Stomach (tissue), 8 donors: ENCODE measurements at regions not wholly inside any gene's neighbourhood (a gene's known extent, or its start where the extent isn't known, plus 50 kb on each side); places are given as distances from the start of the nearest gene placed in this dataset.

Source experiments
- DNase-seq, 2 donors: peaks; one replicate each; pipeline versions ENCODE4 v3.0.0 to v3.0.0-alpha.2; 2013 to 2019
- H3K27ac ChIP-seq, 5 donors: fragments of 200-600 bp in 4 of 5; sonication (generic) in 4 of 5; one replicate each; pipeline ENCODE4 v1.5.1; 2013 to 2019; ENCODE audit warnings: mild to moderate bottlenecking in 1 of 5, moderate library complexity in 1 of 5
- H3K27me3 ChIP-seq, 3 donors: fragments of 200-600 bp; sonication (generic); one replicate each; pipeline ENCODE4 v1.5.1; 2017 to 2019; ENCODE audit warnings: mixed run types in 1 of 3
- H3K36me3 ChIP-seq, 4 donors: fragments of 200-600 bp; sonication (generic); 1 replicate in 3 of 4; 2 replicates in 1 of 4; pipeline ENCODE4 v1.5.1; 2016 to 2019
- H3K4me1 ChIP-seq, 4 donors: fragments of 200-600 bp; sonication (generic); one replicate each; pipeline ENCODE4 v1.5.1; 2016 to 2019
- H3K4me3 ChIP-seq, 4 donors: fragments of 200-600 bp; sonication (generic) in 3 of 4; one replicate each; pipeline ENCODE4 v1.5.1; 2016 to 2019; ENCODE audit warnings: mild to moderate bottlenecking in 1 of 4
- H3K9me3 ChIP-seq, 4 donors: fragments of 200-600 bp; sonication (generic); one replicate each; pipeline ENCODE4 v1.5.1; 2016 to 2019
- EP300 ChIP-seq: sonication (generic); formaldehyde crosslinking; IDR thresholded peaks from one replicate; pipeline ENCODE4 v1.6.1; 2017; ENCODE audit warnings: antibody characterized with exemption
- POLR2A ChIP-seq, 4 donors: fragments of 450-650 bp; IDR thresholded peaks; one replicate each; pipeline ENCODE4 v1.6.1; 2016; ENCODE audit warnings: antibody characterized with exemption in 4 of 4, control low read depth in 2 of 4, mild to moderate bottlenecking in 1 of 4, moderate library complexity in 1 of 4
- POLR2AphosphoS5 ChIP-seq, 3 donors: sonication (generic); formaldehyde crosslinking; IDR thresholded peaks; one replicate each; pipeline ENCODE4 v1.6.1; 2016; ENCODE audit warnings: antibody characterized with exemption in 3 of 3
- WGBS, 5 donors: extraction: QIAGEN DNeasy Blood & Tissue Kit in 3 of 5; methylation state at CpG; one replicate each; pipeline versions ENCODE4 v1.1.5 to v1.1.7; 2013 to 2018; 5-methylcytosine and 5-hydroxymethylcytosine counted together
- intact Hi-C: fragments of 100-400 bp; cut with DNase I; formaldehyde crosslinking; loops from one replicate; pipeline ENCODE4 v1.15.1; 2023; ENCODE audit warnings: low total_unique reads
- TF ChIP-seq, protein P1 (sequence below), 7 experiments: fragments of 450-650 bp in 4 of 7; fragments of 200-600 bp in 3 of 7; sonication (generic) in 3 of 7; IDR thresholded peaks; one replicate each; pipeline ENCODE4 v1.5.1; 2016 to 2019; ENCODE audit warnings: antibody characterized with exemption in 7 of 7, control low read depth in 2 of 7, mild to moderate bottlenecking in 1 of 7
- donor health status: healthy with polysubstance abuse.
- donor health status: Bipolar disorder and iron deficiency.
- donor health status: healthy.

DNA sequence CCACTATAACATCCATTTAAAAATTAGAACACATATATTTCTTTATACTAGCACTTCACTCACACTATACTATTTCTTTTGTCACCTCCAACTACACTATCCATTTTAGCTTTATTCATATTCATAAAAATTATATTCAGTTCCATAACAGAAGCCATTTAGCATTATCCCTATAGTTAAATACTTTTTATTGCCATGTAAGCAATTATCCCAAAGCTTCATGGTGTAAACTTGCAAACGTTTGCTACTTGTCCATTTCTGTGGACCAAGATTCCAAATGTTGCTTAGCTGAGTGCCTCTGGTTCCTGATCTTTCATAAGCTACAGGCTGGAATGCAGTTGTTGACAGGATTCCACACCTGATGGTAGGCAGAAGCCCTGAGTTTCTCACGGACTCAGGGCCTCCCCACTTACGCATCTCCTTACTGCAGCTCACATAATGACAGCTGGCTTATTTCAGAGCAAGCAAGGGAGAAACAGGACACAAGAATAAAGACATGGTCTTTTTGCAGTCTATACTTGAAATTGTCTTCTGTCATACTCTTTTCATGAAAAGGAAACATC, 1584.8 kb downstream of the SLITRK5 start:
- peak in 1 of 2 donors; percentile 10 for DNase-seq
- TF ChIP-seq POLR2A (IDR thresholded peaks at IDR 0.05), result no peak
- TF ChIP-seq EP300, result no peak
- TF ChIP-seq POLR2AphosphoS5 (IDR thresholded peaks at IDR 0.05), result no peak
- TF ChIP-seq, protein P1, sequence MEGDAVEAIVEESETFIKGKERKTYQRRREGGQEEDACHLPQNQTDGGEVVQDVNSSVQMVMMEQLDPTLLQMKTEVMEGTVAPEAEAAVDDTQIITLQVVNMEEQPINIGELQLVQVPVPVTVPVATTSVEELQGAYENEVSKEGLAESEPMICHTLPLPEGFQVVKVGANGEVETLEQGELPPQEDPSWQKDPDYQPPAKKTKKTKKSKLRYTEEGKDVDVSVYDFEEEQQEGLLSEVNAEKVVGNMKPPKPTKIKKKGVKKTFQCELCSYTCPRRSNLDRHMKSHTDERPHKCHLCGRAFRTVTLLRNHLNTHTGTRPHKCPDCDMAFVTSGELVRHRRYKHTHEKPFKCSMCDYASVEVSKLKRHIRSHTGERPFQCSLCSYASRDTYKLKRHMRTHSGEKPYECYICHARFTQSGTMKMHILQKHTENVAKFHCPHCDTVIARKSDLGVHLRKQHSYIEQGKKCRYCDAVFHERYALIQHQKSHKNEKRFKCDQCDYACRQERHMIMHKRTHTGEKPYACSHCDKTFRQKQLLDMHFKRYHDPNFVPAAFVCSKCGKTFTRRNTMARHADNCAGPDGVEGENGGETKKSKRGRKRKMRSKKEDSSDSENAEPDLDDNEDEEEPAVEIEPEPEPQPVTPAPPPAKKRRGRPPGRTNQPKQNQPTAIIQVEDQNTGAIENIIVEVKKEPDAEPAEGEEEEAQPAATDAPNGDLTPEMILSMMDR (IDR thresholded peaks at IDR 0.05), result no peak
- Histone ChIP-seq H3K36me3 (no peaks in the 10 kb centered on the region), H3K27ac (no peak overlapping the region), H3K9me3 (peaks cover 0 to 19% (median 5%) of the 10 kb centered on the region in 4 donors), H3K4me3 (no peak overlapping the region), H3K4me1 (no peaks in the 10 kb centered on the region), H3K27me3 (no peaks in the 10 kb centered on the region)
- intact Hi-C loops, result no loop called here
- 48 to 71% (median 55%) methylated on average over 3 of the region's 3 CpGs for WGBS, 5 donors

GRCh38 chr13:89267734-89268133, 1596.6 kb downstream of the SLITRK5 start:
- Histone ChIP-seq H3K4me1 (no peaks in the 10 kb centered on the region), H3K4me3 (no peak overlapping the region), H3K9me3 (peaks cover 0 to 2% (median 2%) of the 10 kb centered on the region in 4 donors), H3K36me3 (no peaks in the 10 kb centered on the region), H3K27me3 (no peaks in the 10 kb centered on the region), H3K27ac (no peak overlapping the region)
- intact Hi-C loops, result no loop called here
- TF ChIP-seq EP300 (no peak), POLR2AphosphoS5 (IDR thresholded peaks at IDR 0.05) (no peak), POLR2A (IDR thresholded peaks at IDR 0.05) (no peak)
- TF ChIP-seq, protein P1 (IDR thresholded peaks at IDR 0.05), result no peak
- no peak for DNase-seq
- 74 to 84% (median 81%) methylated on average over 3 of the region's 3 CpGs for WGBS, 5 donors

DNA sequence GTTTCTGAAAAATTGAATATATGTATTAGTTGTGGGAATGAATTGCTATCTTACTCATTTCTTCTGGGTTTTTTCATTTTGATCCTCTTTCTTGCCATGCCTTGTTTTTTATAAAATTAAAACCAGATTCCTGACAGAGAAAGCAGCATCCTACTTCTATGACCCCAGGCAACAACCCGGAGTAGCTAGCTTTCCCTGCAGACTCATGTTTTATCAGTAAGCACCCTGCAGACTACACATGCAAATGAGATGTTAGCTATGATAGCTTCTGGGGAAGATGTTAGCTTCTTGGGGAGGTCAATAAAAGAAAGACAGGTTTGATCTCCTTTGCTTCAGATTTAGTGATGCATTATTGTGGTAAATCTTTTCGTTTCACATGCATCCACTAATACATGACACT, 1598.6 kb downstream of the SLITRK5 start:
- Histone ChIP-seq H3K9me3 (no peaks in the 10 kb centered on the region), H3K4me3 (no peak overlapping the region), H3K36me3 (no peaks in the 10 kb centered on the region), H3K27ac (no peak overlapping the region), H3K4me1 (no peaks in the 10 kb centered on the region), H3K27me3 (no peaks in the 10 kb centered on the region)
- DNase-seq, result no peak
- intact Hi-C loops, result no loop called here
- WGBS, 5 donors, result 58 to 78% (median 72%) methylated on average over 2 of the region's 2 CpGs
- TF ChIP-seq POLR2AphosphoS5 (IDR thresholded peaks at IDR 0.05), result no peak
- TF ChIP-seq, protein P1 (IDR thresholded peaks at IDR 0.05), result no peak
- TF ChIP-seq EP300, result no peak
- no peak for TF ChIP-seq POLR2A (IDR thresholded peaks at IDR 0.05)

DNA sequence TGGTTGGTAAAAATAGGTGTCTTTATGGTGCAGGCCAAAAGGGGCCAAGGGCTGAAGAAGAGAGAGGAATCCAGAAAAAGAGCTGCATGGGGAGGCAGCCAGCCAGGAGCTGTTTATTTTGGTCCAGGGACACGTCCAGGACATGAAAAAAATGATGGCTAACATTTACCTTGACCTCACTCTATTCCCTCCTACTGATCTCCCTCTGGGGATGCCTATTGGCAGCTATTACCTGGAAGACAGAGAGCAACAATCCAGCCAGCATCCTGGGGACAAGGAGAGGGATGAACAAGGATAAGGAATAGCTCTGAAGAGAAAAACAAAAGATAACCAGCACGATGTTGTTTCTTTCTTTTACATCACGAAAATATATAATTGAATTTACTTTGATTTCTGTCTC, 1599.6 kb downstream of the SLITRK5 start:
- DNase-seq, result no peak
- WGBS, 5 donors, result 60 to 74% (median 68%) methylated on average over 3 of the region's 3 CpGs
- no peaks in the 10 kb centered on the region for H3K4me1 ChIP-seq
- H3K27me3 ChIP-seq, result no peaks in the 10 kb centered on the region
- H3K9me3 ChIP-seq, result no peaks in the 10 kb centered on the region
- intact Hi-C loops, result no loop called here
- TF ChIP-seq, protein P1 (IDR thresholded peaks at IDR 0.05), result no peak
- TF ChIP-seq EP300, result no peak
- TF ChIP-seq POLR2A (IDR thresholded peaks at IDR 0.05), result no peak
- TF ChIP-seq POLR2AphosphoS5 (IDR thresholded peaks at IDR 0.05), result no peak
- no peaks in the 10 kb centered on the region for H3K36me3 ChIP-seq
- no peak overlapping the region for H3K4me3 ChIP-seq
- no peak overlapping the region for H3K27ac ChIP-seq
